ENCODE measurements at regions not wholly inside any gene's neighbourhood (a gene's known extent, or its start where the extent isn't known, plus 50 kb on each side); places are given as distances from the start of the nearest gene placed in this dataset.
"Not testable (repeated sequence)": the region's sequence is repeated elsewhere in the genome, so short reads cannot be mapped to it uniquely, and the experiment has no call there.

- DNase-seq (ENCODE audit: extremely low spot score, insufficient read length, low read depth) (no peak), FAIRE-seq (no peak)
These were observed 394.4 kb upstream of the NRSN1 start for GRCh38 chr6:23731609-23732008.

GRCh38 chr6:23732521-23732920 is 393.5 kb upstream of the NRSN1 start:
- no peak for DNase-seq (ENCODE audit: extremely low spot score, insufficient read length, low read depth)
- FAIRE-seq: no peak

- FAIRE-seq (no peak), DNase-seq (ENCODE audit: extremely low spot score, insufficient read length, low read depth) (no peak)
These were observed 390.9 kb upstream of the NRSN1 start for GRCh38 chr6:23735151-23735550.

- FAIRE-seq (no peak), DNase-seq (ENCODE audit: extremely low spot score, insufficient read length, low read depth) (no peak)
These were observed 389.4 kb upstream of the NRSN1 start for GRCh38 chr6:23736577-23736976.

DNA sequence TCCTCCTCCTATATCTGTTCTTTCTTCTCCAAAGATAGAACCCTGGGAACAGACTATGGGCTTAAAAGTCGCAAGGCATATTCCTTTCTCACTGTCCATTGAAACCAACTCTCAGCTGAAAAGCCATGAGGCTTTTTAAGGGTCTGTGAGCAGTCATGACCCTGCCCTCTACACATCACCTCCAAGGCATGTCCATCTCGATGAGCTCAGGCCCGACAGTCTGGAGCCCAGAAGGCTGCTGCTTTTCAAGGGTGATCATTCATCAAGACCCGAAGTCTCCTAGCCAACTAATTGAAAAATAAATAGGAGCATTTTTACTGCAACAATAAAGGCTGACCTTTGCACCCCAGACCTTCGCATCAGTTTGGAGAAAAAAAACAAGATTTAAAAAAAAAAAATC is 378.8 kb upstream of the NRSN1 start:
- FAIRE-seq (no peak), DNase-seq (ENCODE audit: extremely low spot score, insufficient read length, low read depth) (no peak)

- DNase-seq (ENCODE audit: extremely low spot score, insufficient read length, low read depth) (no peak), FAIRE-seq (no peak)
These were observed 373.6 kb upstream of the NRSN1 start for GRCh38 chr6:23752414-23752813.

- FAIRE-seq: no peak
- DNase-seq (ENCODE audit: extremely low spot score, insufficient read length, low read depth): no peak
These were observed 371.8 kb upstream of the NRSN1 start for GRCh38 chr6:23754197-23754596.

- no peak for DNase-seq (ENCODE audit: extremely low spot score, insufficient read length, low read depth)
- FAIRE-seq: no peak
These were observed 350.9 kb upstream of the NRSN1 start for GRCh38 chr6:23775127-23775526.

- DNase-seq (ENCODE audit: extremely low spot score, insufficient read length, low read depth) (no peak), FAIRE-seq (no peak)
These were observed 342.1 kb upstream of the NRSN1 start for GRCh38 chr6:23783901-23784300.

GRCh38 chr6:23784301-23784919 is 341.6 kb upstream of the NRSN1 start:
- DNase-seq (ENCODE audit: extremely low spot score, insufficient read length, low read depth) (no peak), FAIRE-seq (no peak)

GRCh38 chr6:23790756-23791155 is 335.3 kb upstream of the NRSN1 start:
- no peak for FAIRE-seq
- DNase-seq (ENCODE audit: extremely low spot score, insufficient read length, low read depth): no peak

DNA sequence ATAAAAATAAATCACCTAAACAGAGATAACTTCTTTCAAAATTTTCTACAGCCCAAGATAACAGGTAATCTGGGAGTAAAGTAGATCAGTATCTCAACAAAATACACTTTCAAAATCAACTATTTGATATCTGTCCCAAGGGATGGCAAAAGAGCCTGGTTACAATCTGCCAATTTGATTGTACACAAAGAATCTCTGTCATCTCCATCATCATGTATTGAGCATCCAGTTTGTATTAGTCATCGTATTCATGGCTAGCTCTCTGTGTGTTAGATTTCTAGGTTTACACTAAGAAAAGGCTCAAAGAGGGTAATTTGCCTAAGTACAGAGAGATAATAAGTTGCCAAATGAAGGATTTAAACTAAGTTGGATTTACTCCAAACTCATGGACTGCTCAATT is 329.0 kb upstream of the NRSN1 start:
- FAIRE-seq (no peak), DNase-seq (ENCODE audit: extremely low spot score, insufficient read length, low read depth) (no peak)

DNA sequence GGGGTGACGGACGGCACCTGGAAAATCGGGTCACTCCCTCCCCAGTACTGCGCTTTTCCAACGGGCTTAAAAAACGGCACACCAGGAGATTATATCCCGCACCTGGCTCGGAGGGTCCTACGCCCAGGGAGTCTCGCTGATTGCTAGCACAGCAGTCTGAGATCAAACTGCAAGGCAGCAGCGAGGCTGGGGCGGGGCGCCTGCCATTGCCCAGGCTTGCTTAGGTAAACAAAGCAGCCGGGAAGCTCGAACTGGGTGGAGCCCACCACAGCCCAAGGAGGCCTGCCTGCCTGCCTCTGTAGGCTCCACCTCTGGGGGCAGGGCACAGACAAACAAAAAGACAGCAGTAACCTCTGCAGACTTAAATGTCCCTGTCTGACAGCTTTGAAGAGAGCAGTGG is 321.7 kb upstream of the NRSN1 start:
- DNase-seq (ENCODE audit: extremely low spot score, insufficient read length, low read depth); FAIRE-seq: not testable (repeated sequence)

GRCh38 chr6:23821141-23821540 is 304.9 kb upstream of the NRSN1 start:
- FAIRE-seq; DNase-seq (ENCODE audit: extremely low spot score, insufficient read length, low read depth): not testable (repeated sequence)

DNA sequence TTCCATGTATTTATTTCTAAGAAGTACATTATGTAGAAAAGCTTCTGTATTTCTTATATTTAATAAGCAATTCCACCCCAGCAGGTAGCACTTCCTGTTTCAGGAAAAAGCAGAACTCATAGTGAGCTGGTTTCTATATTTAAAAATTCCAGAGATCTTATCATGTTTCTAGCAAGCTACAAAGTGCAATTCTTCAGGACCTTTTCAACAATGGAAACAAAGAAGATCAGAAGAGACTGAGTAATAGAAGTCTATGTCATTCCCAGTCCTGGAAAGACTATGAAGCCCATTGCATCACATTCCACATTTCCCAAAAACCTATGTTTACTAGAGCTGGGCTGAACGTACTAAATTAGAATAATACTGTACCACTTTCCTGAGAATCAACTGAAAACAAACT is 302.6 kb upstream of the NRSN1 start:
- no peak for DNase-seq (ENCODE audit: extremely low spot score, insufficient read length, low read depth)
- no peak for FAIRE-seq

DNA sequence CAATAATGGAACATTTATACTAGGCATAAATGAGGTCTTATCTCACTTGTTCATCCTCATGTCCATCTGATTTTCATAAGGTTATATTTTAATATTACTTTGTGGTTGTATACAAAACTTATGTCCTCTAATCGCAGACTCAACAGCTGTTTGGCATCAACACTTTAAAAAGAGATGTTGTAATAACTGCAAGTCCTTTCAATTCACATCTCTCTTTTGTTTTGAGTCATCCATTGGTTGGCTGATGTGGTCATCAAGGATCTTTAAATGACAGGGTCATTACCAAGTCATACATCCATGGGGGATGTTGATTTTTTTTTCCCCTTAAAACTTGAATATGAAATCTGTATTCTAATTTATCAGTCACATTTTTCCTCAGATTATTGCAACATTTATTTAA is 299.4 kb upstream of the NRSN1 start:
- no peak for FAIRE-seq
- no peak for DNase-seq (ENCODE audit: extremely low spot score, insufficient read length, low read depth)

DNA sequence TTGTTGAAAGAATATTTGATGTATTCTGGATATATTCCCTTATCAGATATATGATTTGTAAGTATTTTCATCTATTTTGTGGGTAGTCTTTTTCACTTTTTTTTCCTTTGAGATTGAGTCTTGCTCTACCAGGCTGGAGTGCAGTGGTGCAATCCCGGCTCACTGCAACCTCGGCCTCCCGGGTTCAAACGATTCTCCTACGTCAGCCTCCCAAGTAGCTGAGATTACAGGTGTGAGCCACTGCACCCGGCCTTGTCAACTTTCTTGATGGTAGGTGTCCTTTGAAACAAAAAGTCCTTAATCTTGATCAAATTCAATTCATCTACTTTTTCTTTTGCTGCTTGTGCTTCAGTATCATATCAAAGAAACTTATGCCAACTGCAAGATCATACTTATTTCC is 297.2 kb upstream of the NRSN1 start:
- DNase-seq (ENCODE audit: extremely low spot score, insufficient read length, low read depth): no peak
- FAIRE-seq: no peak

DNA sequence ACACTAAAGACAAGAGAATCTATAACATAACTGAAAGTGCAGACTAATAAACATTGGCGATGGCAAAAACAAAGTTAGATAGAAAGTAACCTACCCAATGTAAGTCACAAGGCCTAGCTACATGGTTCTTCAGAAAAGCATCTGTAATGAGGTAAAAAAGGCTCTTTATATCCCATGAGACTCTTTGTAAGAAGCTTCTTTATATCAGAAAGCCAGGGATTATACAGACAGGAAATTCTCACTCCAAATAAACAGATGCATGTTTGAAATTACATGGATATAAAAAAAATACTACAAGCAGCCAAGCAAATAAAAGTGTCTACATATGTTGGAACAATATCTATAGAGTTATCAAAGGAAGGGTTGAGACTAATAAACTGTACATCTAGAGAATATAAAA is 284.9 kb upstream of the NRSN1 start:
- FAIRE-seq: no peak
- no peak for DNase-seq (ENCODE audit: extremely low spot score, insufficient read length, low read depth)

DNA sequence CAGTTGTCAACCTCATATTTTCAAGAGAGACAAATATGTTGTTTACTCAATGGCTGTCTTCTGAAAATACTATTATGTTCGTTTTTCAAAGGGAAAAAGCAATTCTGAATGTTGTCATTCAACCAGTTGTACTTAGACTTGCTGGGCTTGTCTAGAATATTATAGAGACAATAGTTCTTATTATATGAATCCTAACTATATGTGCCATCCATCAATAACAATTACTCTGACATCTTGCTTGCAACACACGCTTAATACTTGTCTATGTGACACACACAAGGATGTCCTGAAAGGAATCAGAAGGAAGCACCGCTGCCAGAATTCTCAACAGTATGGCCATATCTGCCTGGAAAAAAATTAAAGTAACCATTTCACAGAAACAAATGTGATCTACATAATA is 283.3 kb upstream of the NRSN1 start:
- FAIRE-seq: no peak
- no peak for DNase-seq (ENCODE audit: extremely low spot score, insufficient read length, low read depth)

GRCh38 chr6:23851522-23851921 is 274.5 kb upstream of the NRSN1 start:
- no peak for DNase-seq (ENCODE audit: extremely low spot score, insufficient read length, low read depth)
- no peak for FAIRE-seq

GRCh38 chr6:23853566-23854133 is 272.4 kb upstream of the NRSN1 start:
- not testable (repeated sequence) for DNase-seq (ENCODE audit: extremely low spot score, insufficient read length, low read depth); FAIRE-seq

GRCh38 chr6:23854154-23854553 is 271.9 kb upstream of the NRSN1 start:
- not testable (repeated sequence) for DNase-seq (ENCODE audit: extremely low spot score, insufficient read length, low read depth); FAIRE-seq
